ENCODE measurements at regions not wholly inside any gene's neighbourhood (a gene's known extent, or its start where the extent isn't known, plus 50 kb on each side); places are given as distances from the start of the nearest gene placed in this dataset.

DNA sequence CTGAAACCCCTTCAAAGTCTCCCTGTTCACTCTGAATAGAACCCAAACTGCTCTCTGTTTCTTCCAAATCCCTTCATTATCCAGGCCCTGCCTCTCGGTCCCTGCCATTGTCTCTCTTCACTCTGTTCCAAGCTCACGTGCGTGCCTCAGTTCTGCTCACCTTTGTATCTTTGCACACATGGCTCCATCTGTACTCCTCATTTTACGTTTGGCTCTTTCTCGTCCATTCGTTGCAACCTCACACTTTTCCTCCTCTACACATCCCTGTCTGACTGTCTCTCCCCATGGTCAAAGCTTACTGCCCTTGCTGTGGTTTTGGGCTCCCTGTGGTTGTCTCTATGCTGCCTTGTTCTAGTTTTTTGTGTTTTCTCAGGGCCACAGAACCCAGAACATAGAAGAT lies 1054.5 kb downstream of the BCL11B start:
- TF ChIP-seq, protein P1, sequence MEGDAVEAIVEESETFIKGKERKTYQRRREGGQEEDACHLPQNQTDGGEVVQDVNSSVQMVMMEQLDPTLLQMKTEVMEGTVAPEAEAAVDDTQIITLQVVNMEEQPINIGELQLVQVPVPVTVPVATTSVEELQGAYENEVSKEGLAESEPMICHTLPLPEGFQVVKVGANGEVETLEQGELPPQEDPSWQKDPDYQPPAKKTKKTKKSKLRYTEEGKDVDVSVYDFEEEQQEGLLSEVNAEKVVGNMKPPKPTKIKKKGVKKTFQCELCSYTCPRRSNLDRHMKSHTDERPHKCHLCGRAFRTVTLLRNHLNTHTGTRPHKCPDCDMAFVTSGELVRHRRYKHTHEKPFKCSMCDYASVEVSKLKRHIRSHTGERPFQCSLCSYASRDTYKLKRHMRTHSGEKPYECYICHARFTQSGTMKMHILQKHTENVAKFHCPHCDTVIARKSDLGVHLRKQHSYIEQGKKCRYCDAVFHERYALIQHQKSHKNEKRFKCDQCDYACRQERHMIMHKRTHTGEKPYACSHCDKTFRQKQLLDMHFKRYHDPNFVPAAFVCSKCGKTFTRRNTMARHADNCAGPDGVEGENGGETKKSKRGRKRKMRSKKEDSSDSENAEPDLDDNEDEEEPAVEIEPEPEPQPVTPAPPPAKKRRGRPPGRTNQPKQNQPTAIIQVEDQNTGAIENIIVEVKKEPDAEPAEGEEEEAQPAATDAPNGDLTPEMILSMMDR (IDR thresholded peaks at IDR 0.05; ENCODE audit: poor library complexity), result no peak
- TF ChIP-seq EZH2phosphoT487 (IDR thresholded peaks at IDR 0.05; ENCODE audit: low read depth, severe bottlenecking, unreplicated experiment), result no peak
